ENCODE measurements at regions not wholly inside any gene's neighbourhood (a gene's known extent, or its start where the extent isn't known, plus 50 kb on each side); places are given as distances from the start of the nearest gene placed in this dataset.

DNA sequence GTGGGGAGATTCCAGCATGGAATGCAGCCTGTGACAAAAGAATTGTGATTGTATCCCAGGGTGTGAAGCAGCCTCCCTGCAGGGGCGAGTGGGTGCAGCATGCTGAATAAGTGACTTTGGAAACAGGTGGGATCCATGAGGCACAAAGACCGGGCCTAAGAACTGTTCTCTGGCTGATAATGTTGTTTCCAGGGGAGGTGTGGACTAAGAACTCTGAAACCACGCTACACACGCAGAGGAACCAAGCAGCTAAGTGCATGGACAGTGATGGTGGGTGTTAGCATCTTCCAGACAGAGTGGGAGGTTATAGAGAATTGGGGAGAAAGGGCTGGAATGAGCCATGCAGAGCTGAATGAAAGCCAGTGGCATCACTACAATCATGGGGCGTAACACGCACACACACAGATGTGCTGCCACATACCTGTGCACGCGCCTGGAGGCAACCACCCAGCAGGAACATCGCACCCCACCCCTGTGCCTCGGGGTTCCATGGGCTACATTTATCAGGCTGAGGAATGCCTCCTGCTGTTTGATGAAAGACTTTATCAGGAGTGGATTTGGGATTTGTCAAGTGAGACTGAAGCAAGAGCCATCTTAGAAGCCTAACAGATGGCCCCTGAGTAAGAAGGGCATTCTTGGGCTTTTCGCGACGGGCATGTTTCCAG lies 424.5 kb upstream of the SALL3 start:
- WGBS: 79% methylated on average over 13 of the region's 13 CpGs
- Histone ChIP-seq H4K91ac (ENCODE audit: low read length) (no peak overlapping the region), H3K18ac (ENCODE audit: low read depth in 1 of 2, low read length in 2 of 2) (no peak overlapping the region), H4K8ac (ENCODE audit: low read length) (no peak overlapping the region), H3K9ac (ENCODE audit: low read length) (no peak overlapping the region), H3K23ac (ENCODE audit: low read length in 2 of 2) (no peak overlapping the region), H2BK5ac (ENCODE audit: low read depth, low read length, poor library complexity, severe bottlenecking) (no peak overlapping the region), H3K4me3 (ENCODE audit: insufficient read depth in 1 of 2, low read depth in 1 of 2, low read length in 2 of 2) (no peak overlapping the region), H3K4me1 (ENCODE audit: control insufficient read depth, insufficient read depth, low read depth, low read length) (no peaks in the 10 kb centered on the region), H3K9me3 (ENCODE audit: control insufficient read depth, low read length) (peaks cover 37% of the 10 kb centered on the region), H3K14ac (ENCODE audit: low read length in 2 of 2) (no peak overlapping the region), H3K79me1 (replicated peaks; ENCODE audit: low read length, poor library complexity, severe bottlenecking) (no peaks in the 10 kb centered on the region), H3K27me3 (ENCODE audit: control insufficient read depth in 1 of 2, insufficient read depth in 1 of 2, low read length in 2 of 2) (no peaks in the 10 kb centered on the region), H3K36me3 (ENCODE audit: control insufficient read depth in 1 of 2, insufficient read depth in 2 of 2, low read depth in 1 of 2, low read length in 2 of 2) (no peaks in the 10 kb centered on the region), H2AK5ac (ENCODE audit: low read length, severe bottlenecking) (no peak overlapping the region), H2BK12ac (ENCODE audit: low read length in 2 of 2) (no peak overlapping the region), H3K4ac (ENCODE audit: low read depth in 1 of 2, low read length in 2 of 2) (no peak overlapping the region), H2BK120ac (ENCODE audit: low read depth, low read length) (no peak overlapping the region), H2BK15ac (ENCODE audit: low read depth, poor library complexity, severe bottlenecking) (no peak overlapping the region), H2AFZ (ENCODE audit: low read depth, low read length) (no peak overlapping the region), H3K4me2 (ENCODE audit: low read length, poor library complexity, severe bottlenecking) (no peak overlapping the region), H3K27ac (ENCODE audit: low read length, poor library complexity, severe bottlenecking) (no peak overlapping the region)
- DNase-seq: no peak

DNA sequence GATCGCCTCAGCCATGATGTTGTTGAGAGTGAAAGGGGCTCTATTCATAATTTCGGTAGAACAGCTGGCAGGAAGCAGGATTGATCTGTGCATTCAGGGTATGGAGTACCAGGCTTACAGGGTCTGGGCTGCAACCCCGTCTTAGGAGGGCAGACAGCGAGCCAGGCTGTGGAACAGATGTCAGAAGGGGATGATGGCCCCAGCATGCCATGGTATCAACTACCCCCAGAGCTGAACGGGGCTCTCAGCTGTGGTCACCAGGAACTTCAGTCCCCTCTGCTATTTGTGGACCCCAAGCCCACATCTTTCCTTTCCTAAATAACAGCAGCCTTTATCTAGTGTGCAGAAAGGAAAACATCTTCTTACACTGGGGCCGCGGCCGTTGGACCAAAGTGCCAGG lies 422.2 kb upstream of the SALL3 start:
- Histone ChIP-seq H4K8ac (ENCODE audit: low read length) (no peak overlapping the region), H2BK5ac (ENCODE audit: low read depth, low read length, poor library complexity, severe bottlenecking) (no peak overlapping the region), H3K36me3 (ENCODE audit: control insufficient read depth in 1 of 2, insufficient read depth in 2 of 2, low read depth in 1 of 2, low read length in 2 of 2) (no peaks in the 10 kb centered on the region), H2BK120ac (ENCODE audit: low read depth, low read length) (no peak overlapping the region), H3K9me3 (ENCODE audit: control insufficient read depth, low read length) (peaks cover 39% of the 10 kb centered on the region), H2AK5ac (ENCODE audit: low read length, severe bottlenecking) (no peak overlapping the region), H3K27ac (ENCODE audit: low read length, poor library complexity, severe bottlenecking) (no peak overlapping the region), H3K4ac (ENCODE audit: low read depth in 1 of 2, low read length in 2 of 2) (no peak overlapping the region), H3K9ac (ENCODE audit: low read length) (no peak overlapping the region), H2BK15ac (ENCODE audit: low read depth, poor library complexity, severe bottlenecking) (no peak overlapping the region), H3K27me3 (ENCODE audit: control insufficient read depth in 1 of 2, insufficient read depth in 1 of 2, low read length in 2 of 2) (no peaks in the 10 kb centered on the region), H3K14ac (ENCODE audit: low read length in 2 of 2) (no peak overlapping the region), H2BK12ac (ENCODE audit: low read length in 2 of 2) (no peak overlapping the region), H3K4me2 (ENCODE audit: low read length, poor library complexity, severe bottlenecking) (no peak overlapping the region), H3K18ac (ENCODE audit: low read depth in 1 of 2, low read length in 2 of 2) (no peak overlapping the region), H2AFZ (ENCODE audit: low read depth, low read length) (no peak overlapping the region), H3K4me3 (ENCODE audit: insufficient read depth in 1 of 2, low read depth in 1 of 2, low read length in 2 of 2) (no peak overlapping the region), H3K4me1 (ENCODE audit: control insufficient read depth, insufficient read depth, low read depth, low read length) (no peaks in the 10 kb centered on the region), H4K91ac (ENCODE audit: low read length) (no peak overlapping the region), H3K79me1 (replicated peaks; ENCODE audit: low read length, poor library complexity, severe bottlenecking) (no peaks in the 10 kb centered on the region), H3K23ac (ENCODE audit: low read length in 2 of 2) (no peak overlapping the region)
- WGBS: 84% methylated on average over 8 of the region's 8 CpGs
- no peak for DNase-seq

DNA sequence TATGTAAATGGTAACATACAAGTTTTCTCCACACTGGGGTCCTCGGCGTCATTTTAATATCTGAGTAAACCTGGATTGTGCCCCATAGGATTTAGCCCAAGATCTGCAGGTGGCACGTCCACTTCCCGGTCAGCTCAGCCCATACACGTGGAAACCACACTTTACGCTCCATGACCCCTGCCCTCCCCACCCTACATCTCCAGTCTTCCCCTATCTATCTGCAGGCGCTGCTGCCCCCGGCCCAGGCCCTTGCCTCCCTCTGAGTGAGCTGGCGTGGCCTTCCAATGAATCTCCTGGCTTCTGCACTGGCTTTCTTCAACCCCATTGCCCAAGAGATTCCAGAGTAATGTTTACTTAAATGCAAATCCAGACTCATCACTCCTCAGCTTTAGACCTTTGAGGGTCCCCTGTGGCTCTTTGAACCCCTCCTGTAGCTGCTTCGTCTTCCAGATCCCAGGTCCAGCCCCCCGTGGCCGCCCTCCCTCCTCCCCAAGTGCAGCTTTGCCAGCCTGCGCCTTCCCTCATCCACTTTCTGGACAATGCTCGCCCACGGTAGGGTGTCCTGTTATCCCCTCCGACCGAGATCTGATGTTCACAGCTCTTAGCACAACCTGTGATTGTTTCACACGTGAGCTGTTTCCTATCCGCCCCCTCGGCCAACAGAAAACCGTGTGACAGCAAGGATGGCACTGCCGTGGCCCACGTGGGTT lies 421.4 kb upstream of the SALL3 start:
- H3K4me2 ChIP-seq (ENCODE audit: low read length, poor library complexity, severe bottlenecking): no peak overlapping the region
- H2BK5ac ChIP-seq (ENCODE audit: low read depth, low read length, poor library complexity, severe bottlenecking): no peak overlapping the region
- no peak overlapping the region for H3K27ac ChIP-seq (ENCODE audit: low read length, poor library complexity, severe bottlenecking)
- no peak overlapping the region for H4K91ac ChIP-seq (ENCODE audit: low read length)
- no peak overlapping the region for H3K4me3 ChIP-seq (ENCODE audit: insufficient read depth in 1 of 2, low read depth in 1 of 2, low read length in 2 of 2)
- H2BK12ac ChIP-seq (ENCODE audit: low read length in 2 of 2): no peak overlapping the region
- peaks cover 37% of the 10 kb centered on the region for H3K9me3 ChIP-seq (ENCODE audit: control insufficient read depth, low read length)
- H2AK5ac ChIP-seq (ENCODE audit: low read length, severe bottlenecking): no peak overlapping the region
- H2AFZ ChIP-seq (ENCODE audit: low read depth, low read length): no peak overlapping the region
- H3K14ac ChIP-seq (ENCODE audit: low read length in 2 of 2): no peak overlapping the region
- no peak for DNase-seq
- H3K27me3 ChIP-seq (ENCODE audit: control insufficient read depth in 1 of 2, insufficient read depth in 1 of 2, low read length in 2 of 2): no peaks in the 10 kb centered on the region
- H3K4me1 ChIP-seq (ENCODE audit: control insufficient read depth, insufficient read depth, low read depth, low read length): no peaks in the 10 kb centered on the region
- no peak overlapping the region for H3K4ac ChIP-seq (ENCODE audit: low read depth in 1 of 2, low read length in 2 of 2)
- no peak overlapping the region for H3K9ac ChIP-seq (ENCODE audit: low read length)
- no peak overlapping the region for H3K23ac ChIP-seq (ENCODE audit: low read length in 2 of 2)
- no peak overlapping the region for H3K18ac ChIP-seq (ENCODE audit: low read depth in 1 of 2, low read length in 2 of 2)
- no peak overlapping the region for H4K8ac ChIP-seq (ENCODE audit: low read length)
- no peaks in the 10 kb centered on the region for H3K36me3 ChIP-seq (ENCODE audit: control insufficient read depth in 1 of 2, insufficient read depth in 2 of 2, low read depth in 1 of 2, low read length in 2 of 2)
- 86% methylated on average over 23 of the region's 23 CpGs for WGBS
- no peaks in the 10 kb centered on the region for H3K79me1 ChIP-seq (replicated peaks; ENCODE audit: low read length, poor library complexity, severe bottlenecking)
- H2BK15ac ChIP-seq (ENCODE audit: low read depth, poor library complexity, severe bottlenecking): no peak overlapping the region
- no peak overlapping the region for H2BK120ac ChIP-seq (ENCODE audit: low read depth, low read length)

DNA sequence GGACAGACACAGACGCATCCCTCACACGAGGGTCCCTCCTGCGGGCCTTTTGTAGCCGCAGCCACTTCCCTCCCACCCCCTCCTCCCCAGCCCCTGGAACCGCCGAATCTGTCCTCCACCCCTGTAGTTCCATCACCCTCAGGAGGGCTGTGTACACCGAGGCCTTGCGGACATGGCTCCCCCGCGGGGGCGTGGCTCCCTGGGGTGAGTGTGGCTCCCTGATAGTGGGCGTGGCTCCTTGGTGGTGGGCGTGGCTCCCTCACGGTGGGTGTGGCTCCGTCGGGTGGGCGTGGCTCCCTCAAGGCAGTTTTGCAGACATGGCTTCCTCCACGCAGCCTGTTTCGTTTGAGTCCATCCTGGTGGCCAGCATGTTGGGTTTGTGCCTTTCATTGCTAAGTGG lies 420.7 kb upstream of the SALL3 start:
- Histone ChIP-seq H3K79me1 (replicated peaks; ENCODE audit: low read length, poor library complexity, severe bottlenecking) (no peaks in the 10 kb centered on the region), H2AK5ac (ENCODE audit: low read length, severe bottlenecking) (no peak overlapping the region), H3K4me2 (ENCODE audit: low read length, poor library complexity, severe bottlenecking) (no peak overlapping the region), H2BK5ac (ENCODE audit: low read depth, low read length, poor library complexity, severe bottlenecking) (no peak overlapping the region), H3K4me1 (ENCODE audit: control insufficient read depth, insufficient read depth, low read depth, low read length) (no peaks in the 10 kb centered on the region), H4K91ac (ENCODE audit: low read length) (no peak overlapping the region), H3K4me3 (ENCODE audit: insufficient read depth in 1 of 2, low read depth in 1 of 2, low read length in 2 of 2) (no peak overlapping the region), H3K4ac (ENCODE audit: low read depth in 1 of 2, low read length in 2 of 2) (no peak overlapping the region), H3K23ac (ENCODE audit: low read length in 2 of 2) (no peak overlapping the region), H2BK120ac (ENCODE audit: low read depth, low read length) (no peak overlapping the region), H4K8ac (ENCODE audit: low read length) (no peak overlapping the region), H3K18ac (ENCODE audit: low read depth in 1 of 2, low read length in 2 of 2) (no peak overlapping the region), H3K27ac (ENCODE audit: low read length, poor library complexity, severe bottlenecking) (no peak overlapping the region), H2AFZ (ENCODE audit: low read depth, low read length) (no peak overlapping the region), H3K9me3 (ENCODE audit: control insufficient read depth, low read length) (peaks cover 32% of the 10 kb centered on the region), H3K36me3 (ENCODE audit: control insufficient read depth in 1 of 2, insufficient read depth in 2 of 2, low read depth in 1 of 2, low read length in 2 of 2) (no peaks in the 10 kb centered on the region), H3K9ac (ENCODE audit: low read length) (no peak overlapping the region), H3K14ac (ENCODE audit: low read length in 2 of 2) (no peak overlapping the region), H2BK15ac (ENCODE audit: low read depth, poor library complexity, severe bottlenecking) (no peak overlapping the region), H3K27me3 (ENCODE audit: control insufficient read depth in 1 of 2, insufficient read depth in 1 of 2, low read length in 2 of 2) (no peaks in the 10 kb centered on the region), H2BK12ac (ENCODE audit: low read length in 2 of 2) (no peak overlapping the region)
- no peak for DNase-seq
- WGBS: 57% methylated on average over 17 of the region's 19 CpGs

All from mesenchymal stem cell (in vitro differentiated cells and primary cell).